HG02623 (cell line): ENCODE measurements at regions not wholly inside any gene's neighbourhood (a gene's known extent, or its start where the extent isn't known, plus 50 kb on each side); places are given as distances from the start of the nearest gene placed in this dataset.

Source experiments
- ATAC-seq: cut with Tn5 transposase; IDR thresholded peaks from one replicate; pipeline ENCODE4 v1.9.1; 2021; ENCODE audit warnings: moderate library complexity; ENCODE audit not compliant: unreplicated experiment

DNA sequence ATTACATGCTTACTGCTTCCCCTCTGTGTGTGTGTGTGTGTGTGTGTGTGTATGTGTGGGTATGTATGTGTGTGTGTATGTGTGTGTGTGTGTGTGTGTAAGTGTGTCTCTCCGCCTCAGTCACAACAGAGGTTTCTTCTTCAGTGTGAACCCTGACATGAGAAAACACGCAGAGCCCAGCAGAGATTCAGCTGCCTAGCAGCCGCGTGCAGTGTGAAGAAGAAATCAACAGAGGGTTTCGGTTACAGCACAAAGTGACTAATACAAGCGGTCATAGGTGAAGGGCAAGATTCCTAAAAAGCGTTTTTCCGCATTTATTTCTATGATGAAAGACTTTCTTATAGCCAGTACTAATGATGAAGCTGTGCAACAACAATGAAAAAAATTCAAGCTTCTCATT, 55.3 kb upstream of the ZFP42 start:
- no peak for ATAC-seq

DNA sequence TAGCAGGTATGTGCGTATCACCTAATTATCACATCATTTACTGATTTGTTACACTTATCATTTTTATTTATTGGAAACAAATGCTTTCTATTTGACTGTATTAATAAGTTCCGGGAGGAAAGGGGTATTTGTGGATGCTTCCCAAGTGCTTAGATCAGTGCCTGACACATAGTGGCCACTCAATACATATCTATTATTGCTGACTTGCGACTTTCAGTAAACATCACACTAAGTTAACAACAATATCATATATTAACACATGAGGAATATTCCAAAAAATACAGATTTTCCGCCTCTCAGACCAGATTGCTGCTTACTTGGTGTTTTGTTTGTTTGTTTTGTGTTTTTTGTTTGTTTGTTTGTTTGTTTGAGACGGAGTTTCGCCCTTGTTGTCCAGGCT, 52.6 kb upstream of the ZFP42 start:
- no peak for ATAC-seq

DNA sequence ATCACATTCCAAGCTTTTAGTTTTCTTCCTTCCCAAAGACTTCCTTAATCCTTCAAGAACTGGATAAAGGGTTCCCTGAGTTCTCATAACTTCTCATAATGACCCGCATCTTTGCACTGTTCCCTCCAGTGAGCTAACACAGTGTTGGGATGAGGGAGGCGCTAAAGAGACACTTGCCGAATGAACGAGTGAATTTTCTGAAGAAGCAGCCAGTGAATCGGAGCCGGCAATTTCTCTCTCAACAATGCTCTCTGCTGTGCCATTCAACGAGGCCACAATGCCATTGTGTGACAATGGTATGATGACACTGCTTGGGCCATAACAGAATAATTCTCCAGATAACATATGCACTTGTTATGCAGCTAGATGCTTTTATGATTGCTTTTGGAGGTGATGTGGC, 51.4 kb upstream of the ZFP42 start:
- no peak for ATAC-seq
